Activated naive CD4-positive, alpha-beta T cell treated with anti-CD3 and anti-CD28 coated beads, Interleukin-2, amount 10 ng/mL, durations not matched to agents 7 days and 5 days (primary cell): ENCODE measurements at regions not wholly inside any gene's neighbourhood (a gene's known extent, or its start where the extent isn't known, plus 50 kb on each side); places are given as distances from the start of the nearest gene placed in this dataset.

Experiments
- CTCF ChIA-PET: fragments of 350-600 bp; sonication (Branson Sonifier 250); formaldehyde crosslinking; loops from one replicate; lab custom pipeline; 2021; ENCODE audit warnings: antibody characterized with exemption; lab: Charles Lee
- DNase-seq: peaks from one replicate; pipeline ENCODE4 v3.0.0-alpha.2; 2020
- H3K27ac Mint-ChIP-seq: one replicate; pipeline ENCODE4 v1.8.0; 2021; ENCODE audit warnings: mild to moderate bottlenecking, moderate library complexity, mixed read lengths
- H3K27me3 Mint-ChIP-seq: one replicate; pipeline ENCODE4 v1.8.0; 2021; ENCODE audit warnings: mild to moderate bottlenecking, mixed read lengths
- H3K36me3 Mint-ChIP-seq: one replicate; pipeline ENCODE4 v1.8.0; 2021; ENCODE audit warnings: mixed read lengths
- H3K4me1 Mint-ChIP-seq: one replicate; pipeline ENCODE4 v1.8.0; 2021; ENCODE audit warnings: mixed read lengths
- H3K4me3 Mint-ChIP-seq: one replicate; pipeline ENCODE4 v1.8.0; 2021; ENCODE audit warnings: mild to moderate bottlenecking, moderate library complexity, mixed read lengths
- H3K9me3 Mint-ChIP-seq: one replicate; pipeline ENCODE4 v1.8.0; 2021; ENCODE audit warnings: mixed read lengths

DNA sequence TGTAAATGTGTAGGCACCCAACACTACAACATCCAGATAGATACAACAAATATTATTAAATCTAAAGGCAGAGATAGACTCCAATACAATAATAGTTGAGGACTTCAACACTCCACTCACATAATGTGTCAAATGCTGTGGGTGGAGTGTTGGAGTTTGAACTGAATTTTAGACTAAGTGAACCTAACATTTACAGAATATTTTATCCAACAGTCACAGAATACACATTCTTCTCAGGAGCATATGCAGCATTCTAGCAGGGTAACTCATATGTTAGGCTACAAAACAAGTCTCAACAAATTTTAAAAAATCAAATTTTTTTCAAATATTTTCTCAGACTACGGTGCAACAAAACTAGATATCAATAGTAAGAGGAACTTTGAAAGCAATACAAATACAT, 648.7 kb upstream of the CDH18 start:
- Mint-ChIP-seq H3K27me3 (no peaks in the 10 kb centered on the region), H3K4me1 (no peaks in the 10 kb centered on the region), H3K27ac (no peak overlapping the region), H3K9me3 (peaks cover 8% of the 10 kb centered on the region), H3K36me3 (no peaks in the 10 kb centered on the region), H3K4me3 (no peak overlapping the region)
- DNase-seq, result no peak
- CTCF ChIA-PET, result no interaction called here

- DNase-seq, result no peak
- Mint-ChIP-seq H3K9me3 (peaks cover 10% of the 10 kb centered on the region), H3K36me3 (no peaks in the 10 kb centered on the region), H3K4me1 (no peaks in the 10 kb centered on the region), H3K4me3 (no peak overlapping the region), H3K27me3 (no peaks in the 10 kb centered on the region), H3K27ac (no peak overlapping the region)
- CTCF ChIA-PET, result no interaction called here
Measured at GRCh38 chr5:20619591-20619990, 631.6 kb upstream of the CDH18 start.

DNA sequence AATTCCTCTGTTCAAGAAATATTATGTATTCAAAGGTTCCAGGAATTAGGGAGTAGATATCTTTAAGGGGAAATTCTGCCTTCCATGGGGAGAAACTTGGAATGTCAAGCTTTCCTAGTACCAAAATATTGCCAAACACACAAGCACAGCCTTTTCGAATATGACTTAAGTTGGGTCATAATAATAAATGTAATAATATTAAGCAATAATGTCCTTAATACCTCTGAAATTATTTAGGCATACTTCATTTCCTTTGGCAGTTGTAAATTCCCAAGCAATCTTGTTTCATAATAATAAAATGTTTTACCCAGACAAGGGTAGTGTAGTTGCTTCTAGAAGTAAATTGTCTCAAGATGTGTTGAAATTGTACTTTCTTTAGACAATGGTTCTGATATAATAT, 630.3 kb upstream of the CDH18 start:
- Mint-ChIP-seq H3K9me3 (peaks cover 13% of the 10 kb centered on the region), H3K36me3 (no peaks in the 10 kb centered on the region), H3K27me3 (no peaks in the 10 kb centered on the region), H3K27ac (no peak overlapping the region), H3K4me3 (no peak overlapping the region), H3K4me1 (no peaks in the 10 kb centered on the region)
- DNase-seq, result no peak
- CTCF ChIA-PET, result no interaction called here

GRCh38 chr5:20617841-20618240, 629.8 kb upstream of the CDH18 start:
- Mint-ChIP-seq H3K4me3 (no peak overlapping the region), H3K4me1 (no peaks in the 10 kb centered on the region), H3K9me3 (peaks cover 15% of the 10 kb centered on the region), H3K27ac (no peak overlapping the region), H3K36me3 (no peaks in the 10 kb centered on the region), H3K27me3 (no peaks in the 10 kb centered on the region)
- DNase-seq, result no peak
- CTCF ChIA-PET, result no interaction called here

- CTCF ChIA-PET, result no interaction called here
- DNase-seq, result no peak
- no peaks in the 10 kb centered on the region for H3K27me3 Mint-ChIP-seq
- H3K4me1 Mint-ChIP-seq, result no peaks in the 10 kb centered on the region
- no peak overlapping the region for H3K4me3 Mint-ChIP-seq
- H3K9me3 Mint-ChIP-seq, result peaks cover 15% of the 10 kb centered on the region
- no peak overlapping the region for H3K27ac Mint-ChIP-seq
- no peaks in the 10 kb centered on the region for H3K36me3 Mint-ChIP-seq
Measured at GRCh38 chr5:20615888-20616563, 628.0 kb upstream of the CDH18 start.

DNA sequence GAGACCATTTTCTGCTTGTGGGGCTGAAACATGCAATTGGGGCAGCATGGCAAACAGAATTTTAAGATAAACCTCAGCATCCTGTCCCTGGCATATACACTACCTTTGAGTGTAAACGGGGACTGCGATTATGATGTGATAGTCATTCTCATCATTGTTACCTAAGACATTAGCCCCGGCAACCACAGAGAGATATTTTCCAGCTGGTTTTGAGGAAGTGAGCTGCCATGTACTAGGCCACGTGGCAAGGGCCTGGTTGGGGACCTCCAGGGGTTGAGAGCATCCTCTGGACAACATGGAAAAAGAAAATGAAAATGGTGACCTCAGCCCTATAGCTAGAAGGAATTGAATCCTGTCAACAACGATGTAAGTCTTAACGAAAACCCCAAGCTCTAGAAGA, 623.6 kb upstream of the CDH18 start:
- DNase-seq, result no peak
- Mint-ChIP-seq H3K4me1 (no peaks in the 10 kb centered on the region), H3K4me3 (no peak overlapping the region), H3K27ac (no peak overlapping the region), H3K36me3 (no peaks in the 10 kb centered on the region), H3K9me3 (peaks cover 14% of the 10 kb centered on the region), H3K27me3 (no peaks in the 10 kb centered on the region)
- CTCF ChIA-PET, result no interaction called here

DNA sequence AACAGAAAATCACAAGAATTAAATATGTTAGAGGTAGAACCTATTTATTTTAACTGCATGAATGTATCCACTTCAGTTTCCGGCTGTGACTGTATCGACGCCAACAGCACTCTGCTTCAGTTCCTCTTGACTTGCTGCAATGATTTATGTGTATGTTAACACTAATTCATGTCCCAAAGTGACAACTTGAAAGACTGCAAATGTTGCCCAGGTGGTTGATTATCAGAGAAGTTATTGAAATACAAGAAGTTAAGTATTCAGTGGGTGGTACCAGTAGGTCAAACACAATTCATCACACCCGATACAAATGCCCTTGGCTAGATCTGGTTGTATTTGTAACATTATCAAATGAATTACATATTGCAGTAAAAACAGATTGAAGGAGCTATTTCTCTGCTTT, 622.7 kb upstream of the CDH18 start:
- no peak overlapping the region for H3K4me3 Mint-ChIP-seq
- H3K36me3 Mint-ChIP-seq, result no peaks in the 10 kb centered on the region
- no peak for DNase-seq
- no peak overlapping the region for H3K27ac Mint-ChIP-seq
- CTCF ChIA-PET, result no interaction called here
- H3K4me1 Mint-ChIP-seq, result no peaks in the 10 kb centered on the region
- no peaks in the 10 kb centered on the region for H3K27me3 Mint-ChIP-seq
- peaks cover 10% of the 10 kb centered on the region for H3K9me3 Mint-ChIP-seq

- H3K4me3 Mint-ChIP-seq, result no peak overlapping the region
- DNase-seq, result no peak
- no peak overlapping the region for H3K27ac Mint-ChIP-seq
- no peaks in the 10 kb centered on the region for H3K27me3 Mint-ChIP-seq
- peaks cover 8% of the 10 kb centered on the region for H3K9me3 Mint-ChIP-seq
- no peaks in the 10 kb centered on the region for H3K4me1 Mint-ChIP-seq
- CTCF ChIA-PET, result no interaction called here
- no peaks in the 10 kb centered on the region for H3K36me3 Mint-ChIP-seq
Measured at GRCh38 chr5:20609126-20609525, 621.1 kb upstream of the CDH18 start.

DNA sequence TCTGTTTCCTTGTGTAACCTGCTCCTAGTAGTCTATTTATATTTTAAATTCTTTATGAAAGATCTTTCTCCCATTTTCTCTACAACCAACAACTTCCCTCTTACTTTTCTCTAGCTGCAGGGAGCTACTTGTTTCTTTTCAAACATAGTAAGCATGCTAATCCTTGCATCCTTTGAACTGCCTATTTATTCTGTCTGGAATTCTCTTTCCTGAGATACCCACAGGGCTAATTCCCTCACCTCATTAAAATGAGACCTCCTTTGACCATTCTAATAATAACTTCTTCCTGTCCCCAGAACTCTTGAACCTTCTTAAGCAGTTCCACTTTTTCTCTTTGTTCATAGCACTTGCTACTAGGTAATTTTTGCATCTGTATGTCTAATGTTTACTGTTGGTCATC, 620.6 kb upstream of the CDH18 start:
- Mint-ChIP-seq H3K9me3 (peaks cover 8% of the 10 kb centered on the region), H3K27me3 (no peaks in the 10 kb centered on the region), H3K36me3 (no peaks in the 10 kb centered on the region), H3K4me3 (no peak overlapping the region), H3K27ac (no peak overlapping the region), H3K4me1 (no peaks in the 10 kb centered on the region)
- DNase-seq, result no peak
- CTCF ChIA-PET, result no interaction called here

GRCh38 chr5:20605732-20606525, 617.9 kb upstream of the CDH18 start:
- H3K4me1 Mint-ChIP-seq, result no peaks in the 10 kb centered on the region
- H3K27ac Mint-ChIP-seq, result no peak overlapping the region
- no peak overlapping the region for H3K4me3 Mint-ChIP-seq
- H3K36me3 Mint-ChIP-seq, result no peaks in the 10 kb centered on the region
- DNase-seq, result no peak
- CTCF ChIA-PET, result no interaction called here
- peaks cover 10% of the 10 kb centered on the region for H3K9me3 Mint-ChIP-seq
- no peaks in the 10 kb centered on the region for H3K27me3 Mint-ChIP-seq

DNA sequence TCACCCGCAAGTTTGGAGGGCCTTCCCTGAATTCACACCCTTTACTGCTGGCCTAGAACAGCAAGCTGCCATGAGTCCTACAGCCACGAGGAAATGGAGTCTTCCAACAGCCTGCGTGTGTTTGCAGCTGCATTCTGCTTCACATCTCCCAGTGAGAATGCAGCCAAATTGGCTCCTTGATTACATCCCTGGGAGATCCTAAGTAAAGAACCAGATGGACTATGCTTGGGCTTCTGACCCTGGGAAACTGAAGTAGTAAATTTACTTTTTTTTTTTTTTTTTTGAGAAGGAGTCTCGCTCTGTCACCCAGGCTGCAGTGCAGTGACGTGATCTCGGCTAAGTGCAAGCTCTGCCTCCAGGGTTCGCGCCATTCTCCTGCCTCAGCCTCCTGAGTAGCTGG, 617.0 kb upstream of the CDH18 start:
- Mint-ChIP-seq H3K4me1 (no peaks in the 10 kb centered on the region), H3K36me3 (no peaks in the 10 kb centered on the region), H3K27me3 (no peaks in the 10 kb centered on the region), H3K4me3 (no peak overlapping the region), H3K9me3 (peaks cover 10% of the 10 kb centered on the region), H3K27ac (no peak overlapping the region)
- no peak for DNase-seq
- CTCF ChIA-PET, result no interaction called here

DNA sequence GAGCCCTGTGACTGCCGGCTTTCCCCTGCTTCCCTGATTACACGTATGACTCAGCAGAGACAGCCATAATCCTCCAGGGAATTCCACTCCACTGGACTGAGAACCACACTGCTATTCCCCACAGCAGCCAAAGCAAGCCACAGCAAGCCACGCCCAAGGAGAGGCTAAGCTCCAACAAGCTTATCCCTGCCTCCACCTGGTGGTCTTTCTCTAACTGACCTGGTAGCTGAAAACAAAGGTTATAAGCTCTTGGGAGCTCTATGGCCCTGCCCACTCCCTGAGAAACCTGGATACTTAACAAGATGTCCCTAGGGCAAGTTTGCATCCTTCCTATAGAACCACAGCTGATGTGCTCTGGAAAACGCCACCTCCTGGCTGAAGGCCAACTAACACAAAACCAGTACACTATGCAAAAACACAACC, 613.7 kb upstream of the CDH18 start:
- CTCF ChIA-PET, result no interaction called here
- peaks cover 16% of the 10 kb centered on the region for H3K9me3 Mint-ChIP-seq
- H3K27me3 Mint-ChIP-seq, result no peaks in the 10 kb centered on the region
- DNase-seq, result no peak
- H3K4me3 Mint-ChIP-seq, result no peak overlapping the region
- H3K4me1 Mint-ChIP-seq, result no peaks in the 10 kb centered on the region
- no peak overlapping the region for H3K27ac Mint-ChIP-seq
- no peaks in the 10 kb centered on the region for H3K36me3 Mint-ChIP-seq

DNA sequence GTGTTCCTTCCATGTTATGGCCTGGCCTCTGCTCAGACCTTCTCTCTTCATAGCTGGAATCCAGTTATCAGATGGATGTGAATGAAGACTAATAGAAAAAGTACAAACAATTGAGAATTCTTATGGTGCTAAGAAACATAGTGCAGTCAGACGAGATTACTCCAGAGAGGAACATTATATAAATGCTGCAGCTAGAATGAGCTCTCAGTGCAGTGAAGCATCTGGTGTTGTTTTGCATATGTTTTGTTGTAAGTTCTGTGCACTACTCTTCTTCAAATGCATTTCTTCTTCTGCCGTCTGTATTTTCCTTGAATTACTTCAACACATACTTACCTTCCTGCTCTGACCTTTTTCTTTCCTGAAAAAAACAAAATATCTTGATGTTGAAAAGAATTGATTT, 602.4 kb upstream of the CDH18 start:
- CTCF ChIA-PET, result no interaction called here
- Mint-ChIP-seq H3K36me3 (no peaks in the 10 kb centered on the region), H3K9me3 (peaks cover 6% of the 10 kb centered on the region), H3K4me3 (no peak overlapping the region), H3K27ac (no peak overlapping the region), H3K27me3 (no peaks in the 10 kb centered on the region), H3K4me1 (no peaks in the 10 kb centered on the region)
- DNase-seq, result no peak

DNA sequence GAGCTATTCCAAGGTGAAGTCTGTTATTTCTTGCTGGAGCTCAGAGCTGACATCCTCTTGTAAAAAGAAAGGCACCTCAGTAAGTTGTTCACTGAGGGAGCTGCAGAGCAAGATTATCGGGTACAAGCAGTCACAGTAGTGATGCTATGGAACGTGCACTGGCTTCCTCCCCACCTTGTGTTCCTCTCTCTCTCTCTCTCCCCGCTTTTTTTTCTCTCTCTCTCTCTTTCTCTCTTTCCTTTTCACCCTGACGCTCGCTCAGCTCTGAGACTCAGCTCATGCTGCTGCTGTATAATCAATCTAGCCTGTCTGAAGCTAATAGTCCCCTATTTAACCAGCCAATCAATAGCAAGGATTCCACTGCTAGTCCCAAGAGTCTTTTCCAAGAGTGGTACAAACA, 587.6 kb upstream of the CDH18 start:
- Mint-ChIP-seq H3K9me3 (peaks cover 8% of the 10 kb centered on the region), H3K4me3 (no peak overlapping the region), H3K27ac (no peak overlapping the region), H3K36me3 (no peaks in the 10 kb centered on the region), H3K27me3 (no peaks in the 10 kb centered on the region), H3K4me1 (no peaks in the 10 kb centered on the region)
- DNase-seq, result no peak
- CTCF ChIA-PET, result no interaction called here

DNA sequence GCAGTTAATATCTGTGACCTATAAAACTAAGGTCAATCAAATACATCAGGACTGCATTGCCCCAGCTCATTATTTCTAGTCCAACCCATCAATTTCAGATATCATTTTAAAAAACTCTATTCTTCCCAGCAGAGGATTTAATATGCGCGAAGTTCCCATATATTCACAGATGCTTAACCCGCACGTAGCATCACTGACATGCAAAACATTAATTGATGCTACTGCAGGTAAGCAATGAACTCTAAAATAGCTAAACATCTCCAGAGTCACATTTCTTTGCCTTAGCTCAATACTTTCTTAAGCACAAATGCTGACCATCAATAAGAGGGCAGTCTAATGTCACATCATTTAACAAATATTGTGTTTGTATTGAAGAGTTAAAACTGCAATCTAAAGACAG, 586.6 kb upstream of the CDH18 start:
- no peaks in the 10 kb centered on the region for H3K4me1 Mint-ChIP-seq
- peaks cover 8% of the 10 kb centered on the region for H3K9me3 Mint-ChIP-seq
- H3K36me3 Mint-ChIP-seq, result no peaks in the 10 kb centered on the region
- no peak overlapping the region for H3K27ac Mint-ChIP-seq
- CTCF ChIA-PET, result no interaction called here
- DNase-seq, result no peak
- no peak overlapping the region for H3K4me3 Mint-ChIP-seq
- no peaks in the 10 kb centered on the region for H3K27me3 Mint-ChIP-seq
